Muscle layer of colon (tissue), 2 donors: ENCODE measurements at regions not wholly inside any gene's neighbourhood (a gene's known extent, or its start where the extent isn't known, plus 50 kb on each side); places are given as distances from the start of the nearest gene placed in this dataset.
"Not testable (repeated sequence)": the region's sequence is repeated elsewhere in the genome, so short reads cannot be mapped to it uniquely, and the experiment has no call there.

Experiments used
- H3K27ac ChIP-seq: one replicate; pipeline ENCODE4 v1.7.0; 2013; ENCODE audit warnings: low read depth, mild to moderate bottlenecking, low read length, moderate library complexity
- H3K27me3 ChIP-seq, 2 donors: one replicate each; pipeline ENCODE4 v1.7.0; 2013; ENCODE audit warnings: low read length in 2 of 2, mild to moderate bottlenecking in 2 of 2; ENCODE audit not compliant: insufficient read depth in 2 of 2, control insufficient read depth in 1 of 2
- H3K36me3 ChIP-seq: one replicate; pipeline ENCODE4 v1.7.0; 2013; ENCODE audit warnings: mild to moderate bottlenecking, low read length; ENCODE audit not compliant: insufficient read depth
- H3K4me1 ChIP-seq: one replicate; pipeline ENCODE4 v1.7.0; 2013; ENCODE audit warnings: mild to moderate bottlenecking, low read length; ENCODE audit not compliant: insufficient read depth
- H3K4me3 ChIP-seq, 2 donors: one replicate each; pipeline ENCODE4 v1.7.0; 2013; ENCODE audit warnings: low read length in 2 of 2, low read depth in 1 of 2, mild to moderate bottlenecking in 1 of 2, moderate library complexity in 1 of 2
- H3K9ac ChIP-seq: one replicate; pipeline ENCODE4 v1.7.0; 2013; ENCODE audit warnings: low read length
- H3K9me3 ChIP-seq: one replicate; pipeline ENCODE4 v1.7.0; 2013; ENCODE audit warnings: mild to moderate bottlenecking, low read length
- donor health status: abdominal sarcoma.
- donor health status: Adenocarcinoma of cecum.

GRCh38 chr16:64693946-64694345 is 427.9 kb downstream of the CDH11 start:
- no peaks in the 10 kb centered on the region for H3K27me3 ChIP-seq
- H3K4me1 ChIP-seq, result no peaks in the 10 kb centered on the region
- H3K9me3 ChIP-seq, result no peaks in the 10 kb centered on the region
- H3K4me3 ChIP-seq, result no peak overlapping the region
- no peaks in the 10 kb centered on the region for H3K36me3 ChIP-seq
- no peak overlapping the region for H3K27ac ChIP-seq
- no peak overlapping the region for H3K9ac ChIP-seq

- H3K27me3 ChIP-seq, result no peaks in the 10 kb centered on the region
- H3K36me3 ChIP-seq, result no peaks in the 10 kb centered on the region
- H3K4me1 ChIP-seq, result no peaks in the 10 kb centered on the region
- H3K4me3 ChIP-seq, result no peak overlapping the region
- no peak overlapping the region for H3K9ac ChIP-seq
- no peaks in the 10 kb centered on the region for H3K9me3 ChIP-seq
- H3K27ac ChIP-seq, result no peak overlapping the region
Observed at GRCh38 chr16:64687786-64688185, 434.1 kb downstream of the CDH11 start.

- Histone ChIP-seq H3K27ac (no peak overlapping the region), H3K27me3 (no peaks in the 10 kb centered on the region), H3K36me3 (no peaks in the 10 kb centered on the region), H3K9me3 (no peaks in the 10 kb centered on the region), H3K4me3 (no peak overlapping the region), H3K9ac (no peak overlapping the region), H3K4me1 (no peaks in the 10 kb centered on the region)
Observed at GRCh38 chr16:64687123-64687522, 434.7 kb downstream of the CDH11 start.

- no peaks in the 10 kb centered on the region for H3K27me3 ChIP-seq
- H3K27ac ChIP-seq, result no peak overlapping the region
- H3K9ac ChIP-seq, result no peak overlapping the region
- no peaks in the 10 kb centered on the region for H3K4me1 ChIP-seq
- H3K36me3 ChIP-seq, result no peaks in the 10 kb centered on the region
- H3K4me3 ChIP-seq, result no peak overlapping the region
- H3K9me3 ChIP-seq, result no peaks in the 10 kb centered on the region
Observed at GRCh38 chr16:64679976-64680690, 441.7 kb downstream of the CDH11 start.

GRCh38 chr16:64669573-64669972 is 452.3 kb downstream of the CDH11 start:
- Histone ChIP-seq H3K9me3 (no peaks in the 10 kb centered on the region), H3K4me3 (no peak overlapping the region)

GRCh38 chr16:64667334-64667877 is 454.5 kb downstream of the CDH11 start:
- no peaks in the 10 kb centered on the region for H3K36me3 ChIP-seq
- no peak overlapping the region for H3K9ac ChIP-seq
- H3K27me3 ChIP-seq, result no peaks in the 10 kb centered on the region
- H3K4me1 ChIP-seq, result no peaks in the 10 kb centered on the region
- H3K4me3 ChIP-seq, result no peak overlapping the region
- no peaks in the 10 kb centered on the region for H3K9me3 ChIP-seq
- no peak overlapping the region for H3K27ac ChIP-seq

More at GRCh38 chr16:64669573-64669972, 452.3 kb downstream of the CDH11 start:
- no peaks in the 10 kb centered on the region for H3K36me3 ChIP-seq
- H3K9ac ChIP-seq, result no peak overlapping the region
- H3K27me3 ChIP-seq, result no peaks in the 10 kb centered on the region
- no peaks in the 10 kb centered on the region for H3K4me1 ChIP-seq
- H3K27ac ChIP-seq, result no peak overlapping the region

- not testable (repeated sequence) for H3K27me3 ChIP-seq, H3K27ac ChIP-seq, H3K36me3 ChIP-seq, H3K9me3 ChIP-seq, H3K9ac ChIP-seq, H3K4me3 ChIP-seq, H3K4me1 ChIP-seq
Observed at GRCh38 chr16:64662312-64662711, 459.6 kb downstream of the CDH11 start.

- H3K36me3 ChIP-seq, result no peaks in the 10 kb centered on the region
Observed at GRCh38 chr16:64659866-64660265, 462.0 kb downstream of the CDH11 start.

GRCh38 chr16:64657316-64658011 is 464.4 kb downstream of the CDH11 start:
- H3K27me3 ChIP-seq, result no peaks in the 10 kb centered on the region
- no peaks in the 10 kb centered on the region for H3K36me3 ChIP-seq
- H3K9me3 ChIP-seq, result no peaks in the 10 kb centered on the region
- H3K9ac ChIP-seq, result no peak overlapping the region
- no peak overlapping the region for H3K27ac ChIP-seq
- H3K4me3 ChIP-seq, result no peak overlapping the region
- no peaks in the 10 kb centered on the region for H3K4me1 ChIP-seq

More at GRCh38 chr16:64659866-64660265, 462.0 kb downstream of the CDH11 start:
- Histone ChIP-seq H3K27me3 (no peaks in the 10 kb centered on the region), H3K4me3 (no peak overlapping the region), H3K27ac (no peak overlapping the region), H3K4me1 (no peaks in the 10 kb centered on the region), H3K9ac (no peak overlapping the region), H3K9me3 (no peaks in the 10 kb centered on the region)

- no peaks in the 10 kb centered on the region for H3K4me1 ChIP-seq
- H3K4me3 ChIP-seq, result no peak overlapping the region
- H3K9me3 ChIP-seq, result no peaks in the 10 kb centered on the region
- H3K27ac ChIP-seq, result no peak overlapping the region
- no peak overlapping the region for H3K9ac ChIP-seq
- H3K27me3 ChIP-seq, result no peaks in the 10 kb centered on the region
- no peaks in the 10 kb centered on the region for H3K36me3 ChIP-seq
Observed at GRCh38 chr16:64656471-64656870, 465.4 kb downstream of the CDH11 start.

GRCh38 chr16:64654178-64654577 is 467.7 kb downstream of the CDH11 start:
- no peaks in the 10 kb centered on the region for H3K36me3 ChIP-seq
- H3K27ac ChIP-seq, result no peak overlapping the region
- no peaks in the 10 kb centered on the region for H3K9me3 ChIP-seq
- no peaks in the 10 kb centered on the region for H3K27me3 ChIP-seq
- H3K4me1 ChIP-seq, result no peaks in the 10 kb centered on the region
- no peak overlapping the region for H3K4me3 ChIP-seq
- H3K9ac ChIP-seq, result no peak overlapping the region
